Progenitor cell of endocrine pancreas (in vitro differentiated cells): ENCODE measurements at regions not wholly inside any gene's neighbourhood (a gene's known extent, or its start where the extent isn't known, plus 50 kb on each side); places are given as distances from the start of the nearest gene placed in this dataset.

ENCODE experiments used
- DNase-seq: peaks from one replicate; pipeline ENCODE4 v3.0.0; 2021; ENCODE audit warnings: low spot score; ENCODE audit not compliant: unreplicated experiment
- H3K27ac Mint-ChIP-seq: 2 replicates; pipeline ENCODE4 v1.8.0; 2021; ENCODE audit warnings: mild to moderate bottlenecking, moderate library complexity, mixed read lengths
- H3K27me3 Mint-ChIP-seq: 2 replicates; pipeline ENCODE4 v1.8.0; 2021; ENCODE audit warnings: mixed read lengths
- H3K36me3 Mint-ChIP-seq: 2 replicates; pipeline ENCODE4 v1.8.0; 2022; ENCODE audit warnings: mixed read lengths; ENCODE audit not compliant: insufficient read depth
- H3K4me1 Mint-ChIP-seq: 2 replicates; pipeline ENCODE4 v1.8.0; 2021; ENCODE audit warnings: low read depth, mixed read lengths
- H3K4me3 Mint-ChIP-seq: 2 replicates; pipeline ENCODE4 v1.8.0; 2021; ENCODE audit warnings: low read depth, mild to moderate bottlenecking, moderate library complexity, mixed read lengths
- H3K9me3 Mint-ChIP-seq: 2 replicates; pipeline ENCODE4 v1.8.0; 2021; ENCODE audit warnings: low read depth, mixed read lengths
- TF ChIP-seq, protein P1 (sequence below): fragments of 200-600 bp; sonication (generic); IDR thresholded peaks from one replicate; pipeline ENCODE4 v1.5.0; 2021; ENCODE audit warnings: antibody characterized with exemption, mild to moderate bottlenecking; ENCODE audit not compliant: unreplicated experiment

DNA sequence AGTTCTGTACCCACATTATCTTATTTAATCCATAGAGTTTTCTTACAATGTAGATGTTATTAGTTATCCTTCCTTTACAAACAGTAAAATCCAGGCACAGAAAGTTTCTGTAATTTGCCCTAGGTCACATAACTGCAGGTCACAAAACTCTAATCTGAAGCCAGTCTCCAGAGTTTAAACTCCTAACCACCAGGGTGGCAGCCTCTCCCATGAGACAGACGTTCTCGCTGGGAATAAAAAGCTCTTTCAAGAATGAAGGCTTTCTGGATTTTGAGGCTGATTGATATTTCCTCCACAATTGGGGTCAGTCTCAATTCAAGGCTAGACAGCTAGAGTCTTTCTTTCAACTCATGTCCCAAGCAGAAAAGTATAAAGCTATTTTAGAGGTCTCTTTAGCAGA is 95.8 kb upstream of the PLEKHG7 start:
- Mint-ChIP-seq H3K9me3 (peaks cover 8% of the 10 kb centered on the region), H3K4me3 (no peak overlapping the region)

DNA sequence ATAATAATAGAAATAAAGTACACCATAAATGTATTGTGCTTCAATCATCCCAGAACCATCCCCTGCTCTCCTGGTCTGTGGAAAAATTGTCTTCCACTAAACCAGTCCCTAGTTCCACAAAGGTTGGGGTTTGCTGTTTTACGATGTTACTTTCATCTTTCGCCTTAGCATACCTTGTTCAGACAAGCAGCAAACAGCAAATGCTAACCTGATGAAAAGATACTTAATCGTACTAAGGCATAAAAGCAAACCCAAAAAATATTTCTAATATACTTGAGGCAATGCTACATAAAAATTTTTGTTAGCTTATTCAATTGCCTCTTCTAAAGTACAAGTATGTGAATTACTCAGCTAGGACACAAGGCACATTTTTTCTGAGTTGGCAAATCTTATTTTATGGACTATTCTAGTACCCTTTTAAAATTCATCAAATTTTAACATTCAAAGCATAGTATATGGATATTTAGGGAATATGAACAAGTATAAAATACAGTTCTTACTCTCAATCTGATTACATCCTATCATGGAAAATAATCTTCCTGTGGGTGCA is 97.1 kb upstream of the PLEKHG7 start:
- H3K36me3 Mint-ChIP-seq: peaks cover 5% of the 10 kb centered on the region
- no peaks in the 10 kb centered on the region for H3K27me3 Mint-ChIP-seq
- H3K4me3 Mint-ChIP-seq: no peak overlapping the region
- TF ChIP-seq, protein P1, sequence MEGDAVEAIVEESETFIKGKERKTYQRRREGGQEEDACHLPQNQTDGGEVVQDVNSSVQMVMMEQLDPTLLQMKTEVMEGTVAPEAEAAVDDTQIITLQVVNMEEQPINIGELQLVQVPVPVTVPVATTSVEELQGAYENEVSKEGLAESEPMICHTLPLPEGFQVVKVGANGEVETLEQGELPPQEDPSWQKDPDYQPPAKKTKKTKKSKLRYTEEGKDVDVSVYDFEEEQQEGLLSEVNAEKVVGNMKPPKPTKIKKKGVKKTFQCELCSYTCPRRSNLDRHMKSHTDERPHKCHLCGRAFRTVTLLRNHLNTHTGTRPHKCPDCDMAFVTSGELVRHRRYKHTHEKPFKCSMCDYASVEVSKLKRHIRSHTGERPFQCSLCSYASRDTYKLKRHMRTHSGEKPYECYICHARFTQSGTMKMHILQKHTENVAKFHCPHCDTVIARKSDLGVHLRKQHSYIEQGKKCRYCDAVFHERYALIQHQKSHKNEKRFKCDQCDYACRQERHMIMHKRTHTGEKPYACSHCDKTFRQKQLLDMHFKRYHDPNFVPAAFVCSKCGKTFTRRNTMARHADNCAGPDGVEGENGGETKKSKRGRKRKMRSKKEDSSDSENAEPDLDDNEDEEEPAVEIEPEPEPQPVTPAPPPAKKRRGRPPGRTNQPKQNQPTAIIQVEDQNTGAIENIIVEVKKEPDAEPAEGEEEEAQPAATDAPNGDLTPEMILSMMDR: no peak
- H3K9me3 Mint-ChIP-seq: peaks cover 17% of the 10 kb centered on the region
- no peak overlapping the region for H3K27ac Mint-ChIP-seq
- peaks cover 9% of the 10 kb centered on the region for H3K4me1 Mint-ChIP-seq
- DNase-seq: no peak

More for the DNA sequence above, 95.8 kb upstream of the PLEKHG7 start:
- H3K36me3 Mint-ChIP-seq: peaks cover under 1% of the 10 kb centered on the region
- DNase-seq: no peak
- H3K27me3 Mint-ChIP-seq: no peaks in the 10 kb centered on the region
- TF ChIP-seq, protein P1: no peak
- no peak overlapping the region for H3K27ac Mint-ChIP-seq
- peaks cover 9% of the 10 kb centered on the region for H3K4me1 Mint-ChIP-seq

DNA sequence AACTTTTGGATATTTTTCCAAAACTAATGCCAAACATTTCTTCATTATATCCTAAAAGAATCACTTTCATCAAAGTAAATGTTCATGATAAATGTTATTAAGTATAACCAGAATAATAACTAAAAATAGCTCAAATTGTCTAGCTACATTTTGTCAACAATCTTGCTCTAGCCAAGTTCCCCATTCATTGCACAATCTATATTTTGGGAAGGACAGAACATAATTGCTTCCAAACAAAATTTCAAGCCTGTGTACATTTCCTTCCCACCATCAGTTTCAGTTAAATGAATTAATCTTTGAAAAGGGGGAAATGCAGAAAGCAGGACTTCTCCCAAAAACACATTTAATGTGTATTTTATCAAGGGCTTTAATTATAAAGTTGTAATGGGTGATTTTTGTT is 98.0 kb upstream of the PLEKHG7 start:
- H3K36me3 Mint-ChIP-seq: peaks cover 5% of the 10 kb centered on the region
- no peak overlapping the region for H3K27ac Mint-ChIP-seq
- no peak overlapping the region for H3K4me3 Mint-ChIP-seq
- TF ChIP-seq, protein P1: no peak
- H3K4me1 Mint-ChIP-seq: peaks cover 9% of the 10 kb centered on the region
- peaks cover 22% of the 10 kb centered on the region for H3K9me3 Mint-ChIP-seq
- H3K27me3 Mint-ChIP-seq: no peaks in the 10 kb centered on the region
- DNase-seq: no peak

DNA sequence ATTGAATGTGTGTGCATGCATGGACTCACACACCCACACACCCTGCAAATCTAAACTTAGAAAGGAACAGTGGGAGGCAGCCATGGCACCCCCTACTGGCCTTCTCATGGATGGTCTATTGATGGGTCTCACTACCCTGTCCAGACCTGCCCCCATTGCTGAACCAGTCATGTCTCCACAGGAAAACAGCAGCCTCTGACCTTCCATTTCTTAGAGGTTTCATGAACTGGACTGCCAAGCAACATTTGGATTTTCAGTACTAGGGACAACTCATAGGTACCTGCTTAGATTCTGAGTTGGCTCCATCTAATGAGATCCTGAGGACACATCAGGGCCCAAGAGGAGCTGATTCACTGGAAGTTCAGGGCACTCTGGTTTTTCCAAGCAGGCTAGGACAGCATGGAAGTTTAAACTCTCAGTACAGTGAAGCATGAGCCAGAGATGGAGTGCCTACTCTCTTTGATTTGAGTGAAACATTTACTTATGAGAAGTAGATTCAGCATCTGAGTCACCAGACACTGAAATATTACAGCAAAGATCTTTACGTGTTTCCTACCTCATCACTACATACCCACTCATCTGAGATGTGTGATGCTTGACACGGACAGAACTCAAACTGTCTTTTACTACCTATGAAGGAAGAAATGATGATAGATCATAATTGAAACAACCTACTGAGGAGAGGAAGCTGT is 98.9 kb upstream of the PLEKHG7 start:
- Mint-ChIP-seq H3K36me3 (peaks cover 7% of the 10 kb centered on the region), H3K27ac (no peak overlapping the region), H3K4me3 (no peak overlapping the region), H3K4me1 (peaks cover 9% of the 10 kb centered on the region), H3K27me3 (no peaks in the 10 kb centered on the region), H3K9me3 (peaks cover 26% of the 10 kb centered on the region)
- DNase-seq: no peak
- TF ChIP-seq, protein P1: peak; percentile 9

DNA sequence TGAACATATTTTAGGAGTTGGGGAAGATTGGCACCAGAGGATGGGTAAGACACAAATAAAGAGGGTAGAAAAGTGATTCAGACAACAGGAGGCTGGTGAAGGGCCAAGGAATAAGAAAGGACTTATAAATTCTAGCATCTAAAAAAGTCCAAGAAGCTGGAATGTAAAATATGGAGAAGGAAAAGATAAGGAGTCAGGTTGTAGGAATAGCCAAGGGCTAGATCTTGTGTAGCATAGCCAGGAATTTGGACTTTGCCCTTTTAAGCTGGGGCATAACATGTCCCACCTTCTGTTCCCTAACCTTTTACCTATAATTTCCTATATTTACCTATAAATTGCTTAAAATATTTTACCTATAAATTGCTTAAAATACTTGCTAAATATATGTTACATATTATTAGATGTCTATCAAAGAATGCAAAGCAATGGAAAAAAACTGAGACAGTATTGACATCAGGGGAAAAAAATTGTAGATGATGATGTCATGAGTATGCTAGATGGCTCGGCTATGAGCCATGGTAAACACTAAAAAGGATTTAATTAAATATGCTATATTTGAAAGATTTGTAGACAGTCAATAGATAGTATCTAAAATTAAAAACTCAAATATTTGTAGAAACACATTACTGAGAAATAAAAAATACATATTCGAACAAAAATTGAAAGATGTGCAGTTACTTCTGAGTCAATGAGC is 99.7 kb upstream of the PLEKHG7 start:
- no peaks in the 10 kb centered on the region for H3K27me3 Mint-ChIP-seq
- H3K4me1 Mint-ChIP-seq: peaks cover 5% of the 10 kb centered on the region
- H3K9me3 Mint-ChIP-seq: peaks cover 29% of the 10 kb centered on the region
- DNase-seq: no peak
- no peak overlapping the region for H3K4me3 Mint-ChIP-seq
- TF ChIP-seq, protein P1: no peak
- H3K36me3 Mint-ChIP-seq: peaks cover 7% of the 10 kb centered on the region
- no peak overlapping the region for H3K27ac Mint-ChIP-seq
